Suprapubic skin (tissue), 4 donors: ENCODE measurements at regions not wholly inside any gene's neighbourhood (a gene's known extent, or its start where the extent isn't known, plus 50 kb on each side); places are given as distances from the start of the nearest gene placed in this dataset.

ENCODE experiments used
- DNase-seq, 2 donors: peaks; one replicate each; pipeline ENCODE4 v3.0.0-alpha.2; 2019; ENCODE audit warnings: low spot score in 2 of 2
- H3K27ac ChIP-seq: fragments of 200-600 bp; sonication (generic); one replicate; pipeline ENCODE4 v1.5.1; 2019
- H3K27me3 ChIP-seq: fragments of 200-600 bp; sonication (generic); one replicate; pipeline ENCODE4 v1.5.1; 2019
- H3K36me3 ChIP-seq: fragments of 200-600 bp; sonication (generic); one replicate; pipeline ENCODE4 v1.5.1; 2019
- H3K4me1 ChIP-seq: fragments of 200-600 bp; sonication (generic); one replicate; pipeline ENCODE4 v1.5.1; 2019
- H3K4me3 ChIP-seq: fragments of 200-600 bp; sonication (generic); one replicate; pipeline ENCODE4 v1.5.1; 2019; ENCODE audit warnings: mild to moderate bottlenecking
- H3K9me3 ChIP-seq: fragments of 200-600 bp; sonication (generic); one replicate; pipeline ENCODE4 v1.5.1; 2019
- EP300 ChIP-seq: sonication (generic); formaldehyde crosslinking; IDR thresholded peaks from one replicate; pipeline ENCODE4 v1.6.1; 2017; ENCODE audit warnings: antibody characterized with exemption
- POLR2A ChIP-seq, 2 donors: fragments of 450-650 bp; IDR thresholded peaks; one replicate each; pipeline ENCODE4 v1.6.1; 2017; ENCODE audit warnings: antibody characterized with exemption in 2 of 2, mild to moderate bottlenecking in 2 of 2, moderate library complexity in 2 of 2
- POLR2AphosphoS5 ChIP-seq, 3 donors: sonication (generic); formaldehyde crosslinking; IDR thresholded peaks; one replicate each; pipeline ENCODE4 v1.6.1; 2017; ENCODE audit warnings: antibody characterized with exemption in 3 of 3
- WGBS: methylation state at CpG from one replicate; pipeline ENCODE4 v1.1.5; 2018; 5-methylcytosine and 5-hydroxymethylcytosine counted together
- TF ChIP-seq, protein P1 (sequence below), 2 donors: fragments of 200-600 bp in 1 of 2; fragments of 450-650 bp in 1 of 2; sonication (generic) in 1 of 2; IDR thresholded peaks; one replicate each; pipeline ENCODE4 v1.5.1; 2016 to 2019; ENCODE audit warnings: antibody characterized with exemption in 2 of 2, mild to moderate bottlenecking in 1 of 2, moderate library complexity in 1 of 2

DNA sequence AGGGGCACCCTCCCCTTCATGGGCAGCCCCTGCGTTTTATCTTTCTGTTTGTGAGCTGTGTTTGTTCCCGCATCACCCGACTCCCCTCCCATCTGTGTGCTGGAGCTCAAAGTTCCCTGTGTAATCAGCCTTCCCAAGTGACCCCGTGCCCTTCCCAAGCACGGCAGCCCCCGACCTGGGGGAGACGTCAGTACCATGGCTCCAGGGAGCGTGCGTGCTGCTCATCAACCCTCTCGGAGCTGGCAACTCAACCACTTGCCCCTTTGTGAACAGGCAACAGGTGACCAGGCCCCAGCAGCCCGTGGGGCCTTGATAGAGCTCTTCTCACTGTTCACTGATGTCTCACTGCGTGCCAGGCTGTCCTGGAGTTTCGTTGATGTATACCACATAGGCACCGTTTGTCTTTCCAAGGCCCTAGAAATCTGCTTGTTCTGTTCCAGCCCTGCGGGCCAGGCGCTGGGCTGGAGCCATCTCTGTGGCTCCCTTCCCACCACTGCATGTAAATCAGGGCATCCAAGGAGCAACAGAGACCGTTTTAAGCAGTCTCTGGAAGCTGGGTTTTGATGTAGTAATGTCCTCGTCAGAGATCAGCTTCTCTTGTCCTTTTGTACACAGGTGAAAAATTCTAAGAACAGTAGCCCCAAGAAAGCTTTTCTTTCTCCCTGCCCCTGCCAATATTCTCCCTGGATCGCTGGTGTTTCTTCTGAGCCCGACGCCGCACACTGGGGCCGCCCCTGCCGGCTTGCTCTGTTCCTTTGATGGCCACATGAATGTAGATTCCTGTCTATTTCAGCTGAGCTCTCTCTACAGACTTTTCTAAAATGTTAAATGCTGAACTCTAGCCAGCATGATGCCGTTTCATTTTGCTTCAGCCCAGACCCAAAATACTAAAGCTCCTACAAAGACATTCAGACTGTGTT lies 107.0 kb upstream of the PTPRM start:
- TF ChIP-seq, protein P1, sequence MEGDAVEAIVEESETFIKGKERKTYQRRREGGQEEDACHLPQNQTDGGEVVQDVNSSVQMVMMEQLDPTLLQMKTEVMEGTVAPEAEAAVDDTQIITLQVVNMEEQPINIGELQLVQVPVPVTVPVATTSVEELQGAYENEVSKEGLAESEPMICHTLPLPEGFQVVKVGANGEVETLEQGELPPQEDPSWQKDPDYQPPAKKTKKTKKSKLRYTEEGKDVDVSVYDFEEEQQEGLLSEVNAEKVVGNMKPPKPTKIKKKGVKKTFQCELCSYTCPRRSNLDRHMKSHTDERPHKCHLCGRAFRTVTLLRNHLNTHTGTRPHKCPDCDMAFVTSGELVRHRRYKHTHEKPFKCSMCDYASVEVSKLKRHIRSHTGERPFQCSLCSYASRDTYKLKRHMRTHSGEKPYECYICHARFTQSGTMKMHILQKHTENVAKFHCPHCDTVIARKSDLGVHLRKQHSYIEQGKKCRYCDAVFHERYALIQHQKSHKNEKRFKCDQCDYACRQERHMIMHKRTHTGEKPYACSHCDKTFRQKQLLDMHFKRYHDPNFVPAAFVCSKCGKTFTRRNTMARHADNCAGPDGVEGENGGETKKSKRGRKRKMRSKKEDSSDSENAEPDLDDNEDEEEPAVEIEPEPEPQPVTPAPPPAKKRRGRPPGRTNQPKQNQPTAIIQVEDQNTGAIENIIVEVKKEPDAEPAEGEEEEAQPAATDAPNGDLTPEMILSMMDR (IDR thresholded peaks at IDR 0.05): no peak
- no peak for TF ChIP-seq POLR2A (IDR thresholded peaks at IDR 0.05)
- TF ChIP-seq POLR2AphosphoS5 (IDR thresholded peaks at IDR 0.05): no peak
- peak overlapping the region; percentile 27 for H3K4me3 ChIP-seq
- DNase-seq: no peak
- H3K27ac ChIP-seq: peak overlapping the region; percentile 5
- peaks cover 2% of the 10 kb centered on the region for H3K27me3 ChIP-seq
- no peaks in the 10 kb centered on the region for H3K9me3 ChIP-seq
- H3K36me3 ChIP-seq: no peaks in the 10 kb centered on the region
- peaks cover 14% of the 10 kb centered on the region for H3K4me1 ChIP-seq
- 52% methylated on average over 25 of the region's 25 CpGs for WGBS

DNA sequence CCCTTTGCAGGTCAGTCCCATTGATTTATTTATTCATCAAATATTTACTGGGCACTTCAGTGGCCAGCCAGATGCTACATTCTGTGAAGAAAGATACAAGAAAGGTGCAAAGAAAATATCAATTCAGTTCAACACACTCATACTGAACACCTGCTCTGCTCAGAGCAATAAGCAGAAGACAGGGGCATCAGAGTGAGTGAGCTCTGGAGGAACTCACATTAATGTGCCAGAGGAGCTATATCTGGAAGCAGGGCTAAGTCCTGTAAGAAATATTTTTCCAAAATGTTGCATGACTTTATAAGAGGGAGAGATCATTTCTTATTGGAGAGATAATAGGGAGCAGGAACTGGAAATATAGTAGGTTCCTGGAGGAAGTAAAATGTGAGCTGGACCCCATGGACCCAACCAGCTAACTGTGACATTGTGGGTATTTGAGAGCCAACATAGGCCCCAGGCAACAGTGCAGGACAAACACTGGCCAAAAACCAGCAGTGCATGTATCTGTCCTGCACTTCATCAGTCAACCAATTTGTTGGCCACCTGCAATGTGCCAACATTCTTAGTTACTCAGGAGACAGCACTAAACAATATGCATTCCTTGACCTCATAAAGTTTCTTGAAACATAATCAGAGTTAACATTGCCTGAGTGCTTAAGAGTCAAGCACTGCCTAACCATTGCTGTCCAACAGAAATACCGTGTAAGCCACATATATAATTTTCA lies 102.7 kb upstream of the PTPRM start:
- 71% methylated on average over 1 of the region's 1 CpG for WGBS
- no peak overlapping the region for H3K4me3 ChIP-seq
- no peaks in the 10 kb centered on the region for H3K36me3 ChIP-seq
- H3K9me3 ChIP-seq: no peaks in the 10 kb centered on the region
- H3K27me3 ChIP-seq: peaks cover 2% of the 10 kb centered on the region
- TF ChIP-seq EP300 (peak; percentile 32), POLR2AphosphoS5 (IDR thresholded peaks at IDR 0.05) (no peak)
- H3K27ac ChIP-seq: no peak overlapping the region
- no peak for DNase-seq
- H3K4me1 ChIP-seq: peaks cover 14% of the 10 kb centered on the region

DNA sequence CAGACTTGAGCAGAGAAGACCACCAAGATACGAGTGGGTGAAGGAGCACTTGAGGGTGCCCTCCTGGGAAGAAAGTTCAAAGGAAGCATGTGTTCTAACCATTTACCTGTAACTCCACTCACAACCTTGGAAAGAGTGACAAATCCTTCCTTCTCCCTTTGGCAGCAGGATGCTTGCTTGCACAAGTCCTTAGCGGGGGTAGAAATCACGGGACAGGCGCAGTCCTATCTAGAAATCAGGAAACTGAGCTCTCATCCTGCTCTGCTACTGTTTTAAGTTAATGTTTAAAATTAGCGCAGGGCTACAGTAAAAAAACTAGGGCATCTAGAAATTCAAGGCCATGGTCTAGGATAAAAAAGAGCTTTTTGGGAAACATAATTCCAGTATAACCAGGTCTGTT lies 100.9 kb upstream of the PTPRM start:
- H3K4me3 ChIP-seq: no peak overlapping the region
- 61% methylated on average over 5 of the region's 5 CpGs for WGBS

DNA sequence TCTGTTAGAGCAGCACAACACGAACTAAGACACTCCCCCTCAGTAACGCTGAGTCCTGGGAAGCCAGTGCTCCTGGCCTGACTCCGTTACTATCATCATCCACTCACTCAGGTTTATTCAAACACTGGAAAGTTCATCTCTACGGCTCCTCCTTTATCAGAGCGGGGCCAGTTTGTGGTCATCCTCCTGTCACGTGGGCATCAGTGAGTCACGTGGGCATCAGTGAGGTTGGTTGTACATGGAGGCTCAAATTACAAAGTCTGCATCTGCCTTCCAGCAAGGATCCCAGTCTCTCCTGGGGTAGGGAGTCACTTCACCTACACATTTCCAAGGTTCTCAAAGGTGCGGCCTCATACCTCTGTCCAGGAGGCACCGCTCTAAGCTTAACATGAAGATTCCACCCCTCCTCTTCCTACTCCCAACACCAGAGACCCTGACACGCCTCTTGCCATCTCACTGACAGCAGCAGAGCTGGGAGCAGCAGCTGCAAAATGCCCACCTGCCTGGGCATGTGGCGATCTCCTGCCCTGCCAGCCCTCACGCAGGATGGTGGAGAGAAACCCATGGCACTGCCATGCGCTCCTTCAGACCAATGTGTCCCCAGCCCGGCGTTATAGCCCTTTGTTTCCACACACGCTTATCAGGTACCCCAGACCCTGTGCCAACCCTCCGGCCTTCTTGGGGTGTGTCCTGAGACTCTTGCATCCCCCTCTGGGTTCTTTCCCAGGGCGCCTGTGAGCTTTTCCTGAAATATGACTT lies 99.2 kb upstream of the PTPRM start:
- no peaks in the 10 kb centered on the region for H3K27me3 ChIP-seq
- WGBS: 77% methylated on average over 18 of the region's 18 CpGs

More for the DNA sequence above, 100.9 kb upstream of the PTPRM start:
- H3K27me3 ChIP-seq: no peaks in the 10 kb centered on the region
- no peak for DNase-seq
- no peak overlapping the region for H3K27ac ChIP-seq
- H3K9me3 ChIP-seq: no peaks in the 10 kb centered on the region
- TF ChIP-seq, protein P1 (IDR thresholded peaks at IDR 0.05): no peak
- no peak for TF ChIP-seq EP300
- TF ChIP-seq POLR2A (IDR thresholded peaks at IDR 0.05): no peak
- TF ChIP-seq POLR2AphosphoS5 (IDR thresholded peaks at IDR 0.05): no peak
- H3K4me1 ChIP-seq: peaks cover under 1% of the 10 kb centered on the region
- H3K36me3 ChIP-seq: no peaks in the 10 kb centered on the region

DNA sequence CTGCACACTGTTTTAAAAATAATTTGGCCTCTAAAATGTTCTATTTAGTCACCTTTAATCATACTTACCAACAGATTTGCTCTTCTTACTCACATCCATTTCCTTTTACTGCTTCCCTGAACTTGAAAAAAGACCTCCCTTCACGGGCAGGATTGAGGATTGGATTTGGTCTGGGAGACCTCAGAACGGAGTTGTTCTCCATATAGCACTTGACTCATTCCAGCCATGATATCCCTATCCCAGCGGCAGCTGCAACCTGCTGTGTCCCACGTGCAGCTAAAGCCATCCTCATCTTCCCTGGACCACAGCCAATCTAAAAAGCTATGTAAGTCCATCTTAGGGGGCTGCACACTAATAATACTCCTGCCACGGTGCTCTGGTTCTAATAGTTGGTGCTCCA lies 97.0 kb upstream of the PTPRM start:
- DNase-seq: no peak
- H3K27me3 ChIP-seq: no peaks in the 10 kb centered on the region
- no peaks in the 10 kb centered on the region for H3K9me3 ChIP-seq
- WGBS: 72% methylated on average over 5 of the region's 5 CpGs
- H3K4me1 ChIP-seq: no peaks in the 10 kb centered on the region
- H3K36me3 ChIP-seq: no peaks in the 10 kb centered on the region
- no peak overlapping the region for H3K27ac ChIP-seq
- TF ChIP-seq POLR2A (IDR thresholded peaks at IDR 0.05): no peak
- TF ChIP-seq EP300: no peak
- no peak for TF ChIP-seq POLR2AphosphoS5 (IDR thresholded peaks at IDR 0.05)
- H3K4me3 ChIP-seq: no peak overlapping the region

More for the DNA sequence above, 99.2 kb upstream of the PTPRM start:
- no peak overlapping the region for H3K4me3 ChIP-seq
- H3K27ac ChIP-seq: no peak overlapping the region
- no peaks in the 10 kb centered on the region for H3K9me3 ChIP-seq
- H3K4me1 ChIP-seq: no peaks in the 10 kb centered on the region
- DNase-seq: no peak
- no peak for TF ChIP-seq EP300
- TF ChIP-seq, protein P1 (IDR thresholded peaks at IDR 0.05): no peak
- no peak for TF ChIP-seq POLR2AphosphoS5 (IDR thresholded peaks at IDR 0.05)
- TF ChIP-seq POLR2A (IDR thresholded peaks at IDR 0.05): no peak
- H3K36me3 ChIP-seq: no peaks in the 10 kb centered on the region
